ENCODE measurements at regions not wholly inside any gene's neighbourhood (a gene's known extent, or its start where the extent isn't known, plus 50 kb on each side); places are given as distances from the start of the nearest gene placed in this dataset.
"Not testable (repeated sequence)": the region's sequence is repeated elsewhere in the genome, so short reads cannot be mapped to it uniquely, and the experiment has no call there.

GRCh38 chr5:87780831-87781760 is 368.4 kb upstream of the CCNH start:
- Mint-ChIP-seq H3K27me3 (peaks cover 54% of the 10 kb centered on the region), H3K4me3 (peak overlapping the region; percentile 15)

DNA sequence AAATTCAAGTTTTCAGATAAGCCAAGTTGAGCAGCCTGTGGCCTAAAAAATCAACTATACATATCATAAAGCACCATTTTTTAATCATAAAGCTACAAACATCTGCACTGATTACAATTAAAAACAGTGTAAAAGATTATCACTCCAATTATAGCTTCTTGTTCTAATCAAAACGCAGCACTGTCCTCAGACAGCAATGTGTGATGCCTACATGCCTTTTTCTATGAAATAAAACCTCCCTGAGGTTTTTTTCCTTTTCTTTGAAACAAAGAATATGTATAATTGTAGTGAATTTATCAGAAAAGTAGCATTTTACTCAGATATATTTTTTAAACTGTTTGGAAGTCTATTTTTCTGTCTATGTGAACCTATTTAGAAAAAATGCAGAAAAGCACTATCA is 366.1 kb upstream of the CCNH start:
- DNase-seq (ENCODE audit: extremely low spot score, unreplicated experiment): no peak
- H3K4me3 Mint-ChIP-seq: no peak overlapping the region
- no peaks in the 10 kb centered on the region for H3K4me1 Mint-ChIP-seq (ENCODE audit: unreplicated experiment)
- peaks cover 38% of the 10 kb centered on the region for H3K27me3 Mint-ChIP-seq
- no peaks in the 10 kb centered on the region for H3K36me3 Mint-ChIP-seq
- TF ChIP-seq, protein P1, sequence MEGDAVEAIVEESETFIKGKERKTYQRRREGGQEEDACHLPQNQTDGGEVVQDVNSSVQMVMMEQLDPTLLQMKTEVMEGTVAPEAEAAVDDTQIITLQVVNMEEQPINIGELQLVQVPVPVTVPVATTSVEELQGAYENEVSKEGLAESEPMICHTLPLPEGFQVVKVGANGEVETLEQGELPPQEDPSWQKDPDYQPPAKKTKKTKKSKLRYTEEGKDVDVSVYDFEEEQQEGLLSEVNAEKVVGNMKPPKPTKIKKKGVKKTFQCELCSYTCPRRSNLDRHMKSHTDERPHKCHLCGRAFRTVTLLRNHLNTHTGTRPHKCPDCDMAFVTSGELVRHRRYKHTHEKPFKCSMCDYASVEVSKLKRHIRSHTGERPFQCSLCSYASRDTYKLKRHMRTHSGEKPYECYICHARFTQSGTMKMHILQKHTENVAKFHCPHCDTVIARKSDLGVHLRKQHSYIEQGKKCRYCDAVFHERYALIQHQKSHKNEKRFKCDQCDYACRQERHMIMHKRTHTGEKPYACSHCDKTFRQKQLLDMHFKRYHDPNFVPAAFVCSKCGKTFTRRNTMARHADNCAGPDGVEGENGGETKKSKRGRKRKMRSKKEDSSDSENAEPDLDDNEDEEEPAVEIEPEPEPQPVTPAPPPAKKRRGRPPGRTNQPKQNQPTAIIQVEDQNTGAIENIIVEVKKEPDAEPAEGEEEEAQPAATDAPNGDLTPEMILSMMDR (conservative IDR thresholded peaks at IDR 0.05): no peak
- H3K9me3 Mint-ChIP-seq: no peaks in the 10 kb centered on the region
- H3K27ac Mint-ChIP-seq: no peak overlapping the region

More at GRCh38 chr5:87780831-87781760, 368.4 kb upstream of the CCNH start:
- H3K36me3 Mint-ChIP-seq: no peaks in the 10 kb centered on the region
- H3K9me3 Mint-ChIP-seq: no peaks in the 10 kb centered on the region
- peak; percentile 76 for DNase-seq (ENCODE audit: extremely low spot score, unreplicated experiment)
- H3K4me1 Mint-ChIP-seq (ENCODE audit: unreplicated experiment): no peaks in the 10 kb centered on the region
- TF ChIP-seq, protein P1 (conservative IDR thresholded peaks at IDR 0.05): peak; percentile 99
- H3K27ac Mint-ChIP-seq: no peak overlapping the region

GRCh38 chr5:87777877-87778276 is 365.1 kb upstream of the CCNH start:
- no peak overlapping the region for H3K4me3 Mint-ChIP-seq
- no peaks in the 10 kb centered on the region for H3K36me3 Mint-ChIP-seq
- peaks cover 37% of the 10 kb centered on the region for H3K27me3 Mint-ChIP-seq
- DNase-seq (ENCODE audit: extremely low spot score, unreplicated experiment): no peak
- no peaks in the 10 kb centered on the region for H3K4me1 Mint-ChIP-seq (ENCODE audit: unreplicated experiment)
- H3K27ac Mint-ChIP-seq: no peak overlapping the region
- TF ChIP-seq, protein P1 (conservative IDR thresholded peaks at IDR 0.05): no peak
- H3K9me3 Mint-ChIP-seq: no peaks in the 10 kb centered on the region

DNA sequence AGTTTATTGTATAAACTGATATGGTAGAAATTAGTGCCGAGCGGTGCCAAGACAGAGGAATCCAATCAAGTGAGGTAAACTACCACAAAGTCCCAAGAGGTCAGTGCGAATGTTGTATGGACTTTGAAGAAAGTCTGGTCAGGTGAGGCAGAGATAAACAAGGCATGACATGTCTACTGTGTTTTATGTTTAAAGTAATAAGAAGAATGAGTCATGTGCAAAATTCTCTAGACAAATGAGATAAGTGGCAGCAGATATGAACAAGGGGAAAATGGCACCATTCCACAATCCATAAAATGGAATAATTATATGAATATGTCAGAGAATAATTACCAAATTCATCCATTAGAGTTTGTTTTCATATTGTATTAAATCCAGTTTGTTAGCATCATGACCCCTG is 364.1 kb upstream of the CCNH start:
- Mint-ChIP-seq H3K27me3 (peaks cover 28% of the 10 kb centered on the region), H3K27ac (no peak overlapping the region), H3K36me3 (no peaks in the 10 kb centered on the region), H3K4me3 (no peak overlapping the region), H3K9me3 (no peaks in the 10 kb centered on the region), H3K4me1 (ENCODE audit: unreplicated experiment) (no peaks in the 10 kb centered on the region)
- TF ChIP-seq, protein P1 (conservative IDR thresholded peaks at IDR 0.05): no peak
- no peak for DNase-seq (ENCODE audit: extremely low spot score, unreplicated experiment)

DNA sequence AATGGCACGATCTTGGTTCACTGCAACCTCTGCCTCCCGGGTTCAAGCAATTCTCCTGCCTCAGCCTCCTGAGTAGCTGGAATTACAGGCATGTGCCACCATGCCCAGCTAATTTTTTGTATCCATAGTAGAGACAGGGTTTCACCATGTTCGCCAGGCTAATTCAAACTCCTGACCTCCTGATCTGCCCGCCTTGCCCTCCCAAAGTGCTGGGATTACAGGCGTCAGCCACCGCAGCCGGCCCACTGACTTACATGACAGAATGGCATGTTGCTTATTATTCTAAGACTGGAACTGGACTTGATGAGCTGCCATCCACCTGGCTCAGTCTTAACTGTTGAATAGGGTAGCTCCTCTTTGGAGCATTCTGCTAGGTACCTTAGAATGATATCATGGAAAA is 363.6 kb upstream of the CCNH start:
- H3K9me3 Mint-ChIP-seq, H3K36me3 Mint-ChIP-seq, H3K27ac Mint-ChIP-seq: not testable (repeated sequence)

GRCh38 chr5:87775228-87775627 is 362.5 kb upstream of the CCNH start:
- no peaks in the 10 kb centered on the region for H3K4me1 Mint-ChIP-seq (ENCODE audit: unreplicated experiment)
- no peaks in the 10 kb centered on the region for H3K36me3 Mint-ChIP-seq
- H3K27ac Mint-ChIP-seq: no peak overlapping the region
- DNase-seq (ENCODE audit: extremely low spot score, unreplicated experiment): no peak
- TF ChIP-seq, protein P1 (conservative IDR thresholded peaks at IDR 0.05): no peak
- H3K4me3 Mint-ChIP-seq: no peak overlapping the region
- no peaks in the 10 kb centered on the region for H3K9me3 Mint-ChIP-seq
- H3K27me3 Mint-ChIP-seq: peaks cover 24% of the 10 kb centered on the region

More for the DNA sequence above, 363.6 kb upstream of the CCNH start:
- not testable (repeated sequence) for H3K4me3 Mint-ChIP-seq; DNase-seq (ENCODE audit: extremely low spot score, unreplicated experiment); H3K4me1 Mint-ChIP-seq (ENCODE audit: unreplicated experiment)
- H3K27me3 Mint-ChIP-seq: peaks cover 23% of the 10 kb centered on the region

All from type B pancreatic cell (in vitro differentiated cells).